Testis (tissue), 2 donors: ENCODE measurements at regions not wholly inside any gene's neighbourhood (a gene's known extent, or its start where the extent isn't known, plus 50 kb on each side); places are given as distances from the start of the nearest gene placed in this dataset.

Experiments
- CTCF ChIP-seq, 3 experiments: fragments of 450-650 bp in 2 of 3; fragments of 200-600 bp in 1 of 3; sonication (generic) in 1 of 3; IDR thresholded peaks; one replicate each; pipeline ENCODE4 v1.5.1; 2016 to 2019; ENCODE audit warnings: antibody characterized with exemption in 3 of 3, mild to moderate bottlenecking in 2 of 3, moderate library complexity in 1 of 3
- POLR2A ChIP-seq: fragments of 450-650 bp; IDR thresholded peaks from one replicate; pipeline ENCODE4 v1.6.1; 2017; ENCODE audit warnings: antibody characterized with exemption, mild to moderate bottlenecking, moderate library complexity

- no peak for TF ChIP-seq CTCF (IDR thresholded peaks at IDR 0.05)
- TF ChIP-seq POLR2A, result no peak
Observed at GRCh38 chr7:153023194-153023592, 263.6 kb downstream of the ACTR3B start.
